COLO829 (cell line): ENCODE measurements at regions not wholly inside any gene's neighbourhood (a gene's known extent, or its start where the extent isn't known, plus 50 kb on each side); places are given as distances from the start of the nearest gene placed in this dataset.

Experiments used
- DNase-seq: peaks from one replicate; pipeline ENCODE4 v3.0.0; 2012; ENCODE audit warnings: low spot score

- DNase-seq = no peak
Observed at GRCh38 chr21:41671212-41671762, 95.6 kb downstream of the RIPK4 start.

- DNase-seq = no peak
Observed at GRCh38 chr21:41670056-41670805, 96.6 kb downstream of the RIPK4 start.

GRCh38 chr21:41669533-41669830 lies 97.4 kb downstream of the RIPK4 start:
- DNase-seq = no peak

GRCh38 chr21:41668686-41669532 lies 97.9 kb downstream of the RIPK4 start:
- no peak for DNase-seq

GRCh38 chr21:41668051-41668541 lies 98.8 kb downstream of the RIPK4 start:
- DNase-seq = no peak

- no peak for DNase-seq
Observed at GRCh38 chr21:41667136-41667535, 99.7 kb downstream of the RIPK4 start.

- no peak for DNase-seq
Observed at GRCh38 chr21:41666641-41667081, 100.2 kb downstream of the RIPK4 start.

GRCh38 chr21:41665766-41666595 lies 100.9 kb downstream of the RIPK4 start:
- no peak for DNase-seq

GRCh38 chr21:41664881-41665765 lies 101.7 kb downstream of the RIPK4 start:
- DNase-seq = no peak

- no peak for DNase-seq
Observed at GRCh38 chr21:41663805-41664788, 102.8 kb downstream of the RIPK4 start.

GRCh38 chr21:41662761-41663160 lies 104.1 kb downstream of the RIPK4 start:
- DNase-seq = no peak

- no peak for DNase-seq
Observed at GRCh38 chr21:41662161-41662560, 104.7 kb downstream of the RIPK4 start.

- DNase-seq = no peak
Observed at GRCh38 chr21:41660748-41661147, 106.1 kb downstream of the RIPK4 start.

GRCh38 chr21:41659791-41660560 lies 106.9 kb downstream of the RIPK4 start:
- peak; percentile 47 for DNase-seq

GRCh38 chr21:41656946-41657525 lies 109.8 kb downstream of the RIPK4 start:
- no peak for DNase-seq

GRCh38 chr21:41655259-41655658 lies 111.6 kb downstream of the RIPK4 start:
- DNase-seq = no peak

- DNase-seq = no peak
Observed at GRCh38 chr21:41653954-41654491, 112.8 kb downstream of the RIPK4 start.

- DNase-seq = no peak
Observed at GRCh38 chr21:41653243-41653953, 113.5 kb downstream of the RIPK4 start.
